NCI-H2227 (cell line): ENCODE measurements at regions not wholly inside any gene's neighbourhood (a gene's known extent, or its start where the extent isn't known, plus 50 kb on each side); places are given as distances from the start of the nearest gene placed in this dataset.
"Not testable (repeated sequence)": the region's sequence is repeated elsewhere in the genome, so short reads cannot be mapped to it uniquely, and the experiment has no call there.

Experiments used
- DNase-seq: peaks from one replicate; lab custom pipeline; 2025; ENCODE audit not compliant: unreplicated experiment; lab: John Stamatoyannopoulos, UW

GRCh38 chr22:49403102-49403501, 424.6 kb downstream of the BRD1 start:
- no peak for DNase-seq

- DNase-seq = no peak
These were observed 425.5 kb downstream of the BRD1 start for GRCh38 chr22:49402169-49402568.

- no peak for DNase-seq
These were observed 426.6 kb downstream of the BRD1 start for GRCh38 chr22:49400941-49401598.

GRCh38 chr22:49400136-49400940, 427.3 kb downstream of the BRD1 start:
- DNase-seq = no peak

- DNase-seq = no peak
These were observed 429.0 kb downstream of the BRD1 start for GRCh38 chr22:49398646-49399045.

GRCh38 chr22:49398115-49398514, 429.6 kb downstream of the BRD1 start:
- DNase-seq = no peak

GRCh38 chr22:49396817-49397216, 430.9 kb downstream of the BRD1 start:
- DNase-seq = no peak

GRCh38 chr22:49395617-49396016, 432.1 kb downstream of the BRD1 start:
- no peak for DNase-seq

- DNase-seq = not testable (repeated sequence)
These were observed 432.6 kb downstream of the BRD1 start for GRCh38 chr22:49395062-49395461.

GRCh38 chr22:49394116-49394785, 433.4 kb downstream of the BRD1 start:
- no peak for DNase-seq

GRCh38 chr22:49393526-49393925, 434.1 kb downstream of the BRD1 start:
- DNase-seq = no peak

GRCh38 chr22:49392841-49393510, 434.7 kb downstream of the BRD1 start:
- no peak for DNase-seq

- no peak for DNase-seq
These were observed 435.4 kb downstream of the BRD1 start for GRCh38 chr22:49392247-49392646.

- no peak for DNase-seq
These were observed 436.2 kb downstream of the BRD1 start for GRCh38 chr22:49391436-49391835.

GRCh38 chr22:49390954-49391353, 436.7 kb downstream of the BRD1 start:
- DNase-seq = no peak

- not testable (repeated sequence) for DNase-seq
These were observed 443.8 kb downstream of the BRD1 start for GRCh38 chr22:49383909-49384308.

- no peak for DNase-seq
These were observed 445.3 kb downstream of the BRD1 start for GRCh38 chr22:49382451-49382735.

GRCh38 chr22:49381595-49382450, 445.9 kb downstream of the BRD1 start:
- DNase-seq = no peak

- DNase-seq = no peak
These were observed 446.9 kb downstream of the BRD1 start for GRCh38 chr22:49380828-49381114.

GRCh38 chr22:49380095-49380827, 447.4 kb downstream of the BRD1 start:
- DNase-seq = no peak
